ENCODE measurements at regions not wholly inside any gene's neighbourhood (a gene's known extent, or its start where the extent isn't known, plus 50 kb on each side); places are given as distances from the start of the nearest gene placed in this dataset.

GRCh38 chr4:18106620-18107019 is 85.1 kb upstream of the LCORL start:
- TF ChIP-seq CTCF (IDR thresholded peaks at IDR 0.05; ENCODE audit: extremely low read depth in 1 of 2, insufficient read depth in 1 of 2, low read depth in 1 of 2, low read length in 2 of 2) (no peak), POLR2A (IDR thresholded peaks at IDR 0.05; ENCODE audit: low read depth, low read length) (no peak), EZH2 (IDR thresholded peaks at IDR 0.05; ENCODE audit: borderline replicate concordance, low read depth, low read length, severe bottlenecking) (no peak), MAX (IDR thresholded peaks at IDR 0.05; ENCODE audit: insufficient read depth, insufficient read length) (no peak), FOS (IDR thresholded peaks at IDR 0.05; ENCODE audit: borderline replicate concordance, insufficient read depth, low read length) (no peak), POLR2AphosphoS5 (IDR thresholded peaks at IDR 0.05; ENCODE audit: insufficient read depth, low read depth, low read length) (no peak)

All from endothelial cell of umbilical vein (primary cell).